ENCODE measurements at regions not wholly inside any gene's neighbourhood (a gene's known extent, or its start where the extent isn't known, plus 50 kb on each side); places are given as distances from the start of the nearest gene placed in this dataset.
"Not testable (repeated sequence)": the region's sequence is repeated elsewhere in the genome, so short reads cannot be mapped to it uniquely, and the experiment has no call there.

- H3K4me3 ChIP-seq (ENCODE audit: low read length): no peak overlapping the region
- H3K36me3 ChIP-seq (ENCODE audit: control insufficient read depth, low read depth, low read length): no peaks in the 10 kb centered on the region
- H3K4me1 ChIP-seq (ENCODE audit: control insufficient read depth, low read depth, low read length): no peaks in the 10 kb centered on the region
- H3K9ac ChIP-seq (ENCODE audit: low read length): no peak overlapping the region
- H3K27me3 ChIP-seq (ENCODE audit: control insufficient read depth, insufficient read depth, low read length): no peaks in the 10 kb centered on the region
- no peaks in the 10 kb centered on the region for H3K9me3 ChIP-seq (ENCODE audit: control insufficient read depth, low read depth, low read length)
- H3K27ac ChIP-seq (ENCODE audit: low read length): no peak overlapping the region
These were observed 472.8 kb downstream of the DMRTA1 start for GRCh38 chr9:22919423-22919822.

- Histone ChIP-seq H3K36me3 (ENCODE audit: control insufficient read depth, low read depth, low read length) (no peaks in the 10 kb centered on the region), H3K9me3 (ENCODE audit: control insufficient read depth, low read depth, low read length) (no peaks in the 10 kb centered on the region), H3K4me1 (ENCODE audit: control insufficient read depth, low read depth, low read length) (no peaks in the 10 kb centered on the region), H3K27me3 (ENCODE audit: control insufficient read depth, insufficient read depth, low read length) (no peaks in the 10 kb centered on the region), H3K9ac (ENCODE audit: low read length) (no peak overlapping the region), H3K4me3 (ENCODE audit: low read length) (no peak overlapping the region), H3K27ac (ENCODE audit: low read length) (no peak overlapping the region)
These were observed 475.1 kb downstream of the DMRTA1 start for GRCh38 chr9:22921742-22922141.

- Histone ChIP-seq H3K4me1 (ENCODE audit: control insufficient read depth, low read depth, low read length) (no peaks in the 10 kb centered on the region), H3K27ac (ENCODE audit: low read length) (no peak overlapping the region), H3K9ac (ENCODE audit: low read length) (no peak overlapping the region), H3K27me3 (ENCODE audit: control insufficient read depth, insufficient read depth, low read length) (no peaks in the 10 kb centered on the region), H3K9me3 (ENCODE audit: control insufficient read depth, low read depth, low read length) (no peaks in the 10 kb centered on the region), H3K4me3 (ENCODE audit: low read length) (no peak overlapping the region), H3K36me3 (ENCODE audit: control insufficient read depth, low read depth, low read length) (no peaks in the 10 kb centered on the region)
These were observed 475.6 kb downstream of the DMRTA1 start for GRCh38 chr9:22922222-22922621.

DNA sequence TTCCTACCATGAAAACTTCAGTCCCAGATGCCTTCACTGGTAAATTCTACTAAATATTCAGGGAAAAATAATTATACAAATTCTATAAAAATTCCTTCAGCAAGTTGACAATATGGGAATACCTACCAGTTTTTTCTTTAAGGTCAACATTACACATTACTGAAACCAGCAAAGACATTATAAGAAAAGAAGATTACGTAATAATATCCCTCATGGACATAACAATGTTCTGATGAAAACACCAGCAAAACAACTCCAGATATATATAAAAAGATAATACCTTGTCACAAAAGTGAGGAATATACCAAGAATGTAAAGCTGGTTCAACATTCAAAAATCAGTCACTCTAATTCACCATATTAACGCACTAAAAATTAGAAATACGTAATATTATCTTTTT lies 507.9 kb downstream of the DMRTA1 start:
- Histone ChIP-seq H3K4me3 (ENCODE audit: low read length) (no peak overlapping the region), H3K27me3 (ENCODE audit: control insufficient read depth, insufficient read depth, low read length) (no peaks in the 10 kb centered on the region), H3K27ac (ENCODE audit: low read length) (no peak overlapping the region), H3K4me1 (ENCODE audit: control insufficient read depth, low read depth, low read length) (peaks cover 8% of the 10 kb centered on the region), H3K9me3 (ENCODE audit: control insufficient read depth, low read depth, low read length) (no peaks in the 10 kb centered on the region), H3K9ac (ENCODE audit: low read length) (no peak overlapping the region), H3K36me3 (ENCODE audit: control insufficient read depth, low read depth, low read length) (no peaks in the 10 kb centered on the region)

DNA sequence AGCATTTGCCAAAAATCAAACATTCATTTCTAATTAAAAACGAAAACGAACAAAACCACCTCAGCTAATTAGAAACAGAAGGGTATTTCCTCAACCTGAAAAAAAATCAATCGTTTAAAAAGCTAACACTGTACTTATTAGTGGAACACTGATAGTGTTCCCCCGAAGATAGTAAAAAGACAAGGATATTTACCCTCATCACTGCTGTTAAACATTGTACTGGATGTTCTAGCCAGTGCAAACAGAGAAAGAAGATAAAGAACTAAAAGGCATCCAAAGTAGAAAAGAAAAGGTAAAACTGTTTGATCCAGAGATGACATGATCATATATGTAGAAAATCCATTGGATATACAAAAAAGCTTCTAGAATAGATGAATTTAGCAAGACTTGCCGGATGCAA lies 508.3 kb downstream of the DMRTA1 start:
- no peak overlapping the region for H3K27ac ChIP-seq (ENCODE audit: low read length)
- no peaks in the 10 kb centered on the region for H3K27me3 ChIP-seq (ENCODE audit: control insufficient read depth, insufficient read depth, low read length)

GRCh38 chr9:22969350-22969979 lies 522.8 kb downstream of the DMRTA1 start:
- Histone ChIP-seq H3K4me3 (ENCODE audit: low read length) (peak overlapping the region; percentile 15), H3K27me3 (ENCODE audit: control insufficient read depth, insufficient read depth, low read length) (no peaks in the 10 kb centered on the region), H3K9me3 (ENCODE audit: control insufficient read depth, low read depth, low read length) (no peaks in the 10 kb centered on the region), H3K36me3 (ENCODE audit: control insufficient read depth, low read depth, low read length) (no peaks in the 10 kb centered on the region), H3K9ac (ENCODE audit: low read length) (no peak overlapping the region), H3K27ac (ENCODE audit: low read length) (no peak overlapping the region), H3K4me1 (ENCODE audit: control insufficient read depth, low read depth, low read length) (peaks cover 23% of the 10 kb centered on the region)

More for the DNA sequence above, 508.3 kb downstream of the DMRTA1 start:
- peaks cover 8% of the 10 kb centered on the region for H3K4me1 ChIP-seq (ENCODE audit: control insufficient read depth, low read depth, low read length)
- no peaks in the 10 kb centered on the region for H3K36me3 ChIP-seq (ENCODE audit: control insufficient read depth, low read depth, low read length)
- no peak overlapping the region for H3K9ac ChIP-seq (ENCODE audit: low read length)
- no peaks in the 10 kb centered on the region for H3K9me3 ChIP-seq (ENCODE audit: control insufficient read depth, low read depth, low read length)
- no peak overlapping the region for H3K4me3 ChIP-seq (ENCODE audit: low read length)

- H3K4me1 ChIP-seq (ENCODE audit: control insufficient read depth, low read depth, low read length): peaks cover 23% of the 10 kb centered on the region
- no peaks in the 10 kb centered on the region for H3K27me3 ChIP-seq (ENCODE audit: control insufficient read depth, insufficient read depth, low read length)
- no peak overlapping the region for H3K9ac ChIP-seq (ENCODE audit: low read length)
- no peaks in the 10 kb centered on the region for H3K36me3 ChIP-seq (ENCODE audit: control insufficient read depth, low read depth, low read length)
- H3K27ac ChIP-seq (ENCODE audit: low read length): no peak overlapping the region
- no peaks in the 10 kb centered on the region for H3K9me3 ChIP-seq (ENCODE audit: control insufficient read depth, low read depth, low read length)
- no peak overlapping the region for H3K4me3 ChIP-seq (ENCODE audit: low read length)
These were observed 523.9 kb downstream of the DMRTA1 start for GRCh38 chr9:22970434-22970975.

- Histone ChIP-seq H3K4me1 (ENCODE audit: control insufficient read depth, low read depth, low read length) (no peaks in the 10 kb centered on the region), H3K27ac (ENCODE audit: low read length) (no peak overlapping the region), H3K27me3 (ENCODE audit: control insufficient read depth, insufficient read depth, low read length) (no peaks in the 10 kb centered on the region), H3K36me3 (ENCODE audit: control insufficient read depth, low read depth, low read length) (no peaks in the 10 kb centered on the region), H3K9me3 (ENCODE audit: control insufficient read depth, low read depth, low read length) (no peaks in the 10 kb centered on the region), H3K9ac (ENCODE audit: low read length) (no peak overlapping the region), H3K4me3 (ENCODE audit: low read length) (no peak overlapping the region)
These were observed 529.3 kb downstream of the DMRTA1 start for GRCh38 chr9:22975951-22976350.

- no peak overlapping the region for H3K27ac ChIP-seq (ENCODE audit: low read length)
These were observed 529.8 kb downstream of the DMRTA1 start for GRCh38 chr9:22976454-22976853.

GRCh38 chr9:22980429-22980828 lies 533.8 kb downstream of the DMRTA1 start:
- H3K27me3 ChIP-seq (ENCODE audit: control insufficient read depth, insufficient read depth, low read length); H3K4me3 ChIP-seq (ENCODE audit: low read length); H3K9me3 ChIP-seq (ENCODE audit: control insufficient read depth, low read depth, low read length); H3K27ac ChIP-seq (ENCODE audit: low read length); H3K4me1 ChIP-seq (ENCODE audit: control insufficient read depth, low read depth, low read length); H3K36me3 ChIP-seq (ENCODE audit: control insufficient read depth, low read depth, low read length); H3K9ac ChIP-seq (ENCODE audit: low read length): not testable (repeated sequence)

More at GRCh38 chr9:22976454-22976853, 529.8 kb downstream of the DMRTA1 start:
- Histone ChIP-seq H3K36me3 (ENCODE audit: control insufficient read depth, low read depth, low read length) (no peaks in the 10 kb centered on the region), H3K27me3 (ENCODE audit: control insufficient read depth, insufficient read depth, low read length) (no peaks in the 10 kb centered on the region), H3K9me3 (ENCODE audit: control insufficient read depth, low read depth, low read length) (no peaks in the 10 kb centered on the region), H3K4me1 (ENCODE audit: control insufficient read depth, low read depth, low read length) (no peaks in the 10 kb centered on the region), H3K4me3 (ENCODE audit: low read length) (no peak overlapping the region), H3K9ac (ENCODE audit: low read length) (no peak overlapping the region)

DNA sequence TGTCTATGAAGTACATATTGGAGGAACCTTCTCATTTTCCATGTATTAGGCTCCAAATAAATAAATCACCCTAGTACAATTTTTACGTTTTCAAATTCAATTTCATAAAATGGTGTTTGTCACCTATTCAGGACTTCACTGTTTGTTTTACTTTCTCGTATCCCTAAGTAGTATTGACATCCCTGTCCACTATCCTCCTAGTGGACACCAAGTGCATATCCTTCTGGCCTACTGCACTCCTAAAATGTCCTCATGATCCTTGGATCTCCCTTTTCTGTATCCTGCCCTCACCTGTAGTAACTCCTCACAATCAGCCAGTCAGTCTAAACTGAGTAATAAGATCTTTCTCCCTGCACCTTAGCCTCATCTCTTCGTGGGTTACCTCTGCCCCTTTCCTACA lies 539.9 kb downstream of the DMRTA1 start:
- H3K27me3 ChIP-seq (ENCODE audit: control insufficient read depth, insufficient read depth, low read length): no peaks in the 10 kb centered on the region
- H3K36me3 ChIP-seq (ENCODE audit: control insufficient read depth, low read depth, low read length): no peaks in the 10 kb centered on the region
- no peak overlapping the region for H3K4me3 ChIP-seq (ENCODE audit: low read length)
- no peak overlapping the region for H3K9ac ChIP-seq (ENCODE audit: low read length)
- no peaks in the 10 kb centered on the region for H3K4me1 ChIP-seq (ENCODE audit: control insufficient read depth, low read depth, low read length)
- no peaks in the 10 kb centered on the region for H3K9me3 ChIP-seq (ENCODE audit: control insufficient read depth, low read depth, low read length)
- no peak overlapping the region for H3K27ac ChIP-seq (ENCODE audit: low read length)

GRCh38 chr9:22990349-22990748 lies 543.7 kb downstream of the DMRTA1 start:
- Histone ChIP-seq H3K27me3 (ENCODE audit: control insufficient read depth, insufficient read depth, low read length) (no peaks in the 10 kb centered on the region), H3K4me1 (ENCODE audit: control insufficient read depth, low read depth, low read length) (no peaks in the 10 kb centered on the region), H3K4me3 (ENCODE audit: low read length) (no peak overlapping the region), H3K9me3 (ENCODE audit: control insufficient read depth, low read depth, low read length) (no peaks in the 10 kb centered on the region), H3K36me3 (ENCODE audit: control insufficient read depth, low read depth, low read length) (no peaks in the 10 kb centered on the region), H3K27ac (ENCODE audit: low read length) (no peak overlapping the region), H3K9ac (ENCODE audit: low read length) (no peak overlapping the region)
